ENCODE measurements at regions not wholly inside any gene's neighbourhood (a gene's known extent, or its start where the extent isn't known, plus 50 kb on each side); places are given as distances from the start of the nearest gene placed in this dataset.
"Not testable (repeated sequence)": the region's sequence is repeated elsewhere in the genome, so short reads cannot be mapped to it uniquely, and the experiment has no call there.

- DNase-seq (ENCODE audit: low read depth): not testable (repeated sequence)
Observed at GRCh38 chr2:87488021-87488420, 259.9 kb upstream of the PLGLB2 start.

- not testable (repeated sequence) for DNase-seq (ENCODE audit: low read depth)
Observed at GRCh38 chr2:87488991-87489390, 258.9 kb upstream of the PLGLB2 start.

- DNase-seq (ENCODE audit: low read depth): not testable (repeated sequence)
Observed at GRCh38 chr2:87494846-87495245, 253.0 kb upstream of the PLGLB2 start.

DNA sequence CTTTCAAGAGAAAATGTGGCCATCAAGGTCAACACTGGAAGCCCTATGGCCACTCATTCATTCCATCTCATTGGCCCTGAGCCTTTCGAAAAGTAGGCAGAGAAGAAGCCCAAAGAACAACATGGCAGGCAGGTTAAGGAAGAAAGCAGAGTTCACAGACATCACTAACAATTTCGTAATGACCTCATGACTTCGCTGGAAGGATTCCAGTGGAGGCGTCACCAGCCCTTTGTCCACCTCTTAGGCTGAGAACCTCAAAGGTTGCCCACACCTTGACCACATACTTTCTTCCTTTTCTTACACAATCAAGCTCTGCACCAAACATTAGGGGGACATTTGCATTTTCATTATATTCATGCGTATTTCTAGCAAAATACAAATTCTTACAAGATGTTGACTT is 252.4 kb upstream of the PLGLB2 start:
- DNase-seq (ENCODE audit: low read depth): not testable (repeated sequence)

- not testable (repeated sequence) for DNase-seq (ENCODE audit: low read depth)
Observed at GRCh38 chr2:87496036-87497006, 251.6 kb upstream of the PLGLB2 start.

DNA sequence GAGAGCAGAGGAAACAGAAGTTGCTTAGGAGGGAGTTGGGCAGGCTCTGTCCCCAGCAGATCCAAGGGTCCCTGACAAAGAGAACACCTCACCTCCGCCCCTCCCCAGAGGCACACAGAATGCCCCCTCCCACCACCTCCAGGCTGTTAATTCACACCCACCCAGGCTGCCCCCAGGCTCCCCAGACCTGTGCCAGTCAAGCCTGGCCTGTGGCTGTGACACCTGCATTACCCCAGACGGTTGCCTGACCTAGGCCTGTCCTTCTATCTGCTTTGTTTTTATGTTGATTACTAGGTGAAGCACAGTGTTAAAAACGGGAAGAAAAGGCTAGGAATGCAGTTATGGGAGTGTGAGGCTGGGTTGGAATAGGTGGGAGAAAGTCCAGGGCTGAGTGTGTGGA is 250.8 kb upstream of the PLGLB2 start:
- not testable (repeated sequence) for DNase-seq (ENCODE audit: low read depth)

DNA sequence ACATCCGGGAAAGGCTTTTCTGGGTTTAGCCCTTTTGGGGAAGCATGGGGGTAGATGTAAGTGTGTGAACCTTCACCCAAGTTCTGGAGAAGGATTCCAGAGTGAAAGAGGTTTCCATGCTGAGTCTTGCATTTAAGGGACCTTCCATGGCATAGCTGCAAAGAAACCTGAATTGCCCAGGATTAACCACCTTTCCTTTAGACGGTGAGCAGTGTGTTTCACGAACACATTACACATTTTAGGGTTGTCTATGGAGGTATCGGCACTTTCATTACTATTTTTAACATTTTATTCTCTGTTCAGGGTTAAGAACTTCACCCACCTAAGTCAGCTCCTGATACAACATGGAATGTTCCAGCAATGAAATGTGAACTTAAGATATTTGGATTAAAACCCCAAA is 250.2 kb upstream of the PLGLB2 start:
- DNase-seq (ENCODE audit: low read depth): not testable (repeated sequence)

DNA sequence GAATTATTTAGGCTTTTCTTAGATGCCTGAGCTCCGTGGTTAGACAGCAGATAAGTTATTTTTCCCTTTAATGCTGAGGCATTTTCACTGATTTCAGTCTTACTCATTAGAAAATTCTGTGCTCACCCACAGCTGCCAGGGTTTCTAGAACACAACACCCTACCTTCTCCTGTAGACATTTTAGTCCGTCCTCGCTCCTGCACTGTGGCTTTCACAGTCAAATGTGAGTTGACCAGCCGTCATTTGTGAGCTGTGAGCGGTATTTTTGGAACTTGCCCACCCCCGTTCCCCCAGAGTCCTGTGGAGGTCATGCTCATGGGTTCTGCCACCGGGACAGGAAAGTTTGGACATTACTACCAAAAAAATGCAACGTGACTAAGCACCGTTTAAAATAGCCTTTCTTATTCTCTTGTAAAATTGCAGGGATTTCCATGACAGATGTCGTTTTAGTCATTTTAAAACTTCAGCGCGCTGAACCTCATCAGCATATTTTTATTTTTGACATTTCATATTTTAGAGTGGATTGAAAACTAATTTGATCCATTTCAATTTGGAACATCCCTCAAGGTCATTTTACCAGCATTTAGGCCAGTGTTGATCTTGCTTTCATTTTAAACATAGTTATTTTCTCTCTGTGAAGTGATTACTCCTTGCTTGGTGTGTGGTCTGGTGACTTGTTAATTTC is 249.6 kb upstream of the PLGLB2 start:
- not testable (repeated sequence) for DNase-seq (ENCODE audit: low read depth)

DNA sequence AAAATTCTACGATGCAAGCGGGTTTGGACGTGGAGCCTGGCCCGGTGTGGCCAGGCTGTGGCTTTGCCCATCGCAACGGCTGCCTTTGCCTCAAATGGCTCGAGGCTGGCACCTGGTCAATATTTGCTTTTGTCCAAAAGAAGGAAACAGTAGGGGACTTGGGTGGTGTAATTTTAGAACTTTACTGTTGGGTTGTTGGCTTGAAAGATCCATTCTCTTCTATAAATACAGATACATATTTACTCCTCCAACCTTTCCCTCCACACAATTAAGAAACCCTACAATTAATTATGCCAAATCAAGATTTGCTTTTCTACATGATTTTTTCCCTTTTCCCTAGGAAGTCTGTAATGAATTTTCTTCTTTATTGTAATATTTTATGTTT is 249.0 kb upstream of the PLGLB2 start:
- DNase-seq (ENCODE audit: low read depth): not testable (repeated sequence)

DNA sequence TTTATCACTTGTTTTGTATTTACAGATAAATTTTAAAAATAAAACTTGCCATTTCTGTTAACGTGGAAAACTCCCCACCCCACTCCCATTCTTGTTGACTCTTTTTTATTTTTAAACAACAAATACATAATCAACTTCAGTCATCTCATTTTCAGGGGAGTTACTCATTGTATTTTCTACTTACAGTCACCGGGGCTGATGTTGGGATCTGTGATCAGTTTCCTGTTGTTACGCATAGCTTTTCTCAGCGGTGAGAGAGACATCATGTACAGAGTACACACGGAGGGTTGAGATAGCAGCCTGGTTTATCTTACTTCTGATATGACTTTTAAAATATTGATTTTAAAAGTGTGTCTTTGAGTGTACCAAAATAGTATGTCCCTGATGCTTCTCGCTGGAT is 248.0 kb upstream of the PLGLB2 start:
- DNase-seq (ENCODE audit: low read depth): not testable (repeated sequence)

GRCh38 chr2:87500421-87500820 is 247.5 kb upstream of the PLGLB2 start:
- not testable (repeated sequence) for DNase-seq (ENCODE audit: low read depth)

DNA sequence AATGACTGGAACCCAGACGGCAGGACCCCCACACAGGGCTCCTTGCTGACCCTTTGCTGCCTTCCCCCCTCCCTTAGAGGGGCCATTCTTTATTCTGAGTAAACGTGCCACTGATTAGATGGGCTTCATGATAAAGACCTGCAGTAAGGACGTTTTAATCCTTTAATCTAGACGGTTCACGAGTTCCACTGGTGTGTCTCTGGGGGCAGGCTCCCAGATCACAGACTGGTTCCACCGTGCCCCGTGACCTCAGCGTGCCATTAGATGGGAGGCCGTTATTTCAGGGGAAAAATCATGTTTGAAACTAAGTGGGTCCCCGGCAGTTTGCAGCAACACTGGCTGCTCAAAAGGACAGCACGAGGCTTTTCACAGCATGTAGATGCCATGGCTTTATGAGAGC is 246.9 kb upstream of the PLGLB2 start:
- DNase-seq (ENCODE audit: low read depth): not testable (repeated sequence)

- not testable (repeated sequence) for DNase-seq (ENCODE audit: low read depth)
Observed at GRCh38 chr2:87502948-87503347, 244.9 kb upstream of the PLGLB2 start.

DNA sequence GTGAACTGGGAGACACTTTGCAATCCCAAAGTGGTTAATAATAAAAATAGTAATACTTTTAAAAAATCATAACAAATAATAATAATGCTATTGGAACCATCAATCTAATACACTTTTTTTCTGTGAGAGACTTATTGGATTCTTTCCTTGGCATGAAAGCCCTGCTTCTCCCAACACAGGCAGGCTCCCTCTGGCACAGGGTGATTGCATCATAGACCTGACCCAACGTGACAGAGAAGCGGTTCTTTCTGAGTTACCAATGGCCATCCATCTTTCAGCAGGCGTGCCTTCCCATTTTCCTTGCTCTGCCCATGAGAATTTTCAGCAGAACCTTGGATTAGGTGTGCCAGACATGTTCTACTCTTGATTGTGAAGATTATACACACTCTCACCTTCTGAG is 242.6 kb upstream of the PLGLB2 start:
- not testable (repeated sequence) for DNase-seq (ENCODE audit: low read depth)

DNA sequence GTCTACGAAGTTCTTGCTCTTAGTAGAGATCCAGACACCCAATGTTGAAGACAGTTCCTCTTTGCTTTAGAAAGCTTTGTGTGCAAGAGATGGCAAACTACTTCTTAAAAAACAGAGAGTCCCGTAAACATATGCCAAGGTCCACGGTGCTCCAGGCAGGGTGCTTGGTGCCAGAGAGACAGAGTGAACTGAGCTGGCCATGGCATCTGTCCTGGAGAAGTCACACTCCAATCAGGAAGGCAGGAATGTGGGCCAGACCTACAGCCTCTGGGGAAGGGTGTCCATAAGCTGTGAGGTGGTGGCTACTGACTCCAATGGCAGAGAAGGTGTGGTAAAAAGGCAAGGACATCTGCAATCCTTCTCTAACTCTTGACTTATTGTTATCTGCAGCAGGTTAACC is 242.0 kb upstream of the PLGLB2 start:
- DNase-seq (ENCODE audit: low read depth): not testable (repeated sequence)

DNA sequence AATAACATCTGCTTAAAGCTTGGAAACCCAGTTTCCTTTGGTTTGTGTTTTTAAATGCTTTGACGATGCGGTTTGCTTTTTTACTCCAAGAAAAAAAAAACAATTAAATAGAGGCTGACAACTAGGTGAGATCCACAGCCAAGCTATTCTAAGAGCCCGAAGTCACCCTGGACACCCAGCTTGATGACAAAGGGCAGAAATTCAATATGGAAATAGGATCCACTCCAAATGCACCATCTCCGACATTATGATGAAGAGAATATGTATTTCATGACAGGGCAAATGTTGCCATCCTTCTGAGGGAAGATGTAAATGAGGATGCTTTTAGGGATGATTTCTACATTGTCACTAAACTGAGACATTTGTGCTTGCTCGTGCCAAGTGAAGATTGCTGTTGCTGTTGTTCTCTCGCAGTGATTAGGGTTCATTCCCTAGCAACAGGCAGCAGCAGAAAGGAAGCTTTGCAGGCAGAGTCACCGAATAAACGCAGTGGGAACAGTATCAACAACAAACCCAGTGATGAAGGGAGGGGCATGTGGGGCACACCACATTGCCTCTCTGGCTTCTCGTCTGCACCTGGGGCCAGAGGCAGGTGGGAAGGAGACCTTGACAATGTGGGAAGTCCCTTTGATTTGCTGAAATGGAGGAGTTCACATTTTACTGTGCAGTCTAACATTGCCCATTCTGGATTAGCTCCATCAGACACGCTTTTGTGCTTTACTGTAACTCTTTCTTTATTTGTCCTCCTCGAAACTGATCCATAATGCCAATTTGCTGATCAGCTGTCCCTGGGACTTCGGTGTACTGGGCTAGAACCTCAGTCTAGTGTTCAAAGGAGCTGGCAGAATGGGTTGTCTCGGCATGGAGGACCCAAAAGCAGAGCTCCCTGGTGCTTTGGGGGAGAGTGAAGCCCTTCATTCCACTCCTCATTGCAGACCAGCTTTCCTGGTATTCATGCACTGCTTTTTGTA is 240.2 kb upstream of the PLGLB2 start:
- DNase-seq (ENCODE audit: low read depth): not testable (repeated sequence)

DNA sequence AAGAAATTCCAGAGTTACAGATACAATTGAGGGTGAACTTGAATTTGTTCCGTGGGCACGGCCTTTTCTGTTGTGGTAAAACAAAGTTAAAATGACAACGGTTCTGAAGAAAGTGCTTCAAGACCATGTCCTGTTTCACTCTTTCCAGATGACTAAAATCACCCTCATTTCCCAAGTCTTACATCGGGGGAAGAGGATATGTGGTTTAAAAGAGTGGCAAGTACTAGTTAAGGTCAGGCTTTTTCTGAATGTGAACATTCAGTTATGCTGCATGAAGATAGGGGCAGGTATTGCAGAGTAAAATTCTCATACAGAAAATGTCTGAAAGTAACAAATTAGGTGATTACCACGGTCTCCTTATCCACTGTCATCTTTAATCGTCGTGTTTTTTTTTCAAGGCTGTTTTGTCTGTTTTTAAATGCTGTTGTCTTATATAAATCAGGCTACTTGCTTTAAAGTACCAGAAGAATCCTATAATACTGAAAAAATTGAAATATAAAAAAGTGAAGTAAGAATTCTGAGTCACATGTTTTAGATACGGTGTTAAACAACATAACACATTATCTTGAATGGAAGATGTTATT is 236.6 kb upstream of the PLGLB2 start:
- not testable (repeated sequence) for DNase-seq (ENCODE audit: low read depth)

GRCh38 chr2:87512864-87513530 is 234.9 kb upstream of the PLGLB2 start:
- DNase-seq (ENCODE audit: low read depth): not testable (repeated sequence)

DNA sequence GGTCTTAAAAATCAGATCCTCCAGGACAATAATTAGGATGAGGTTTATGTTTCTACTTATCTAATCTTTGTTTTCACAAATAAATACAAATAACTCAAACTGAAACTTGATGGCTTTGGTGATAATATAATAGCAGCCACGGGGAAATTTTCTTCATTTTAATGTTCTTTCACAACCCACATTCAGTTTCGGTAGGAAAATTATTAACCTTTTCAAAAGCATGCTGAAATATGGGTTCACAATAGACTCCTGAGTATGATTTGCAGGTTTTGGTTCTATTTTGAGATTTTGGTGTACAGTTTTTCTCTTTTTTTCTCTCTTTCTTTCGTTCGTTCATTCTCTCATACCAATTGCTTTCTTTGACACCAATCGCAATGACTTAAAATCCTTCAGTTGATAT is 233.9 kb upstream of the PLGLB2 start:
- DNase-seq (ENCODE audit: low read depth): not testable (repeated sequence)

- not testable (repeated sequence) for DNase-seq (ENCODE audit: low read depth)
Observed at GRCh38 chr2:87514515-87514914, 233.4 kb upstream of the PLGLB2 start.

DNA sequence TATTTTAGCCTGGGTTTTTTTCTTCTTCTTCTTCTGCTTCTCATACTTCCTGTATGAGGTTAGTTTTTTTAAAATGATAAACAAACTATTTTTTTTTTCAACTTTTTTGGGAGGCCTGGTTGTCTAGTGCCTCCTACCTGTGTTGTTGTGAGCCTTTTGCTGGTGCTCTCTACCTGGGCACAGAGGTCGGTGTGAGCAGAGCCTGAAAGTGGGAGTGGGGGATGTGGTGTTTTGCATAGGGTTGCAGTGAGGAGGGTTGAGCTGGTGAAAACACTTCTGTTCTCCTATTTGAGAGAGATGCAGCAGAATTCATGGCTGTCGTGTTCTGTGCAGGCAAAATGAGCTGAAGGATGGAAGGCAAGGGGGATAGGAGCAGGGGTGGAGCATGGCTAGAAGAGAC is 232.7 kb upstream of the PLGLB2 start:
- DNase-seq (ENCODE audit: low read depth): not testable (repeated sequence)
